Panc1 (cell line): ENCODE measurements at regions not wholly inside any gene's neighbourhood (a gene's known extent, or its start where the extent isn't known, plus 50 kb on each side); places are given as distances from the start of the nearest gene placed in this dataset.

Experiments used
- ATAC-seq: fragments of 200-7000 bp; cut with Tn5 transposase; 2 replicates; pipeline ENCODE4 v1.9.1; 2020; ENCODE audit warnings: mild to moderate bottlenecking, moderate library complexity
- BruUV-seq: library from RNA; stranded (reverse); fragments of 400-500 nt; replicated peaks from 2 replicates; lab custom pipeline; 2021; lab: Mats Ljungman, UMichigan
- CTCF ChIA-PET: fragments of 300-600 bp; sonication (Branson Sonifier 250); formaldehyde crosslinking; loops from one replicate; lab custom pipeline; 2022; ENCODE audit warnings: antibody characterized with exemption; lab: Charles Lee
- POLR2A ChIA-PET: fragments of 300-600 bp; sonication (Branson Sonifier 250); formaldehyde crosslinking; loops from one replicate; lab custom pipeline; 2022; ENCODE audit warnings: antibody characterized with exemption; lab: Charles Lee
- DNase-seq: peaks from one replicate; pipeline ENCODE4 v3.0.0-alpha.2; 2010; ENCODE audit warnings: low read depth, low spot score
- H3K27ac ChIP-seq: 2 replicates; pipeline ENCODE4 v1.5.1; 2011; ENCODE audit warnings: mild to moderate bottlenecking, low read length, inconsistent platforms
- H3K27me3 ChIP-seq: fragments of 200-500 bp; sonication (Bioruptor generic); 2 replicates; pipeline ENCODE4 v1.6.0; 2014; ENCODE audit warnings: low read length, inconsistent platforms; ENCODE audit not compliant: control insufficient read depth, insufficient read depth
- H3K36me3 ChIP-seq: fragments of 200-500 bp; sonication (Bioruptor generic); 2 replicates; pipeline ENCODE4 v1.5.1; 2014; ENCODE audit warnings: inconsistent platforms, mild to moderate bottlenecking, low read length, moderate library complexity; ENCODE audit not compliant: control insufficient read depth, insufficient read depth
- H3K4me1 ChIP-seq: 2 replicates; pipeline ENCODE4 v1.5.1; 2011; ENCODE audit warnings: inconsistent platforms, mild to moderate bottlenecking, low read length, moderate library complexity; ENCODE audit not compliant: control insufficient read depth, insufficient read depth
- H3K4me3 ChIP-seq, 2 experiments: 2 replicates each; pipeline ENCODE4 v1.5.1; 2011 to 2012; ENCODE audit warnings: low read depth in 2 of 2, low read length in 2 of 2, mild to moderate bottlenecking in 2 of 2, inconsistent platforms in 1 of 2, moderate library complexity in 1 of 2
- H3K9me3 ChIP-seq: fragments of 200-500 bp; sonication (Bioruptor generic); 2 replicates; pipeline ENCODE4 v1.5.1; 2014; ENCODE audit warnings: low read depth, mild to moderate bottlenecking, inconsistent platforms, low read length, moderate library complexity; ENCODE audit not compliant: control insufficient read depth, insufficient read depth
- CTCF ChIP-seq: fragments of 450-650 bp; IDR thresholded peaks from 2 replicates; pipeline ENCODE4 v1.5.1; 2017; ENCODE audit warnings: mild to moderate bottlenecking
- POLR2AphosphoS5 ChIP-seq: IDR thresholded peaks from 2 replicates; pipeline ENCODE4 v1.6.1; 2012; ENCODE audit warnings: mild to moderate bottlenecking, low read depth, low read length, moderate library complexity
- REST ChIP-seq, 2 experiments: IDR thresholded peaks; 2 replicates each; pipeline ENCODE4 v1.6.1; 2011 to 2012; ENCODE audit warnings: low read depth in 2 of 2, control low read depth in 1 of 2, low read length in 1 of 2, mild to moderate bottlenecking in 1 of 2, moderate library complexity in 1 of 2; ENCODE audit not compliant: insufficient read depth in 1 of 2
- SIN3A ChIP-seq: IDR thresholded peaks from 2 replicates; pipeline ENCODE4 v1.6.1; 2012; ENCODE audit warnings: low read depth, mild to moderate bottlenecking, low read length, moderate library complexity, borderline replicate concordance; ENCODE audit not compliant: insufficient read depth
- TCF7L2 ChIP-seq: IDR thresholded peaks from 2 replicates; pipeline ENCODE4 v1.6.1; 2011; ENCODE audit warnings: mild to moderate bottlenecking, low read depth, low read length, inconsistent platforms
- in situ Hi-C: cut with HindIII; loops from 2 replicates; pipeline ENCODE4 v1.10.0; 2016; ENCODE audit warnings: low sequenced_read_pairs, low pct_unique_long_range_greater_than_20kb
- intact Hi-C: fragments of 100-400 bp; cut with micrococcal nuclease; formaldehyde crosslinking; loops from one replicate; pipeline ENCODE4 v1.10.0; 2022; ENCODE audit not compliant: unreplicated experiment

- intact Hi-C loops (no loop called here), in situ Hi-C loops (no loop called here)
- no peak overlapping the region for H3K4me3 ChIP-seq
- H3K4me1 ChIP-seq: no peaks in the 10 kb centered on the region
- DNase-seq (no peak), ATAC-seq (no peak)
- TF ChIP-seq TCF7L2: no peak
- ChIA-PET POLR2A (no interaction called here), CTCF (no interaction called here)
- no peak overlapping the region for H3K27ac ChIP-seq
- no peaks in the 10 kb centered on the region for H3K36me3 ChIP-seq
- H3K27me3 ChIP-seq: no peaks in the 10 kb centered on the region
- no peaks in the 10 kb centered on the region for H3K9me3 ChIP-seq
- BruUV-seq: no TSS peak
Observed at GRCh38 chrX:43580621-43581020, 75.5 kb upstream of the MAOA start.

GRCh38 chrX:43581167-43581566 lies 74.9 kb upstream of the MAOA start:
- in situ Hi-C loops: no loop called here
- Histone ChIP-seq H3K27me3 (no peaks in the 10 kb centered on the region), H3K4me3 (no peak overlapping the region), H3K9me3 (no peaks in the 10 kb centered on the region), H3K4me1 (no peaks in the 10 kb centered on the region), H3K36me3 (no peaks in the 10 kb centered on the region), H3K27ac (no peak overlapping the region)
- TF ChIP-seq POLR2AphosphoS5 (no peak), CTCF (no peak), TCF7L2 (no peak), SIN3A (no peak), REST (IDR thresholded peaks at IDR 0.05; ENCODE audit: insufficient read depth in 1 of 2, low read depth in 2 of 2, low read length in 1 of 2) (no peak)
- ATAC-seq (no peak), DNase-seq (no peak)
- intact Hi-C loops: no loop called here
- BruUV-seq: no TSS peak
- ChIA-PET POLR2A (no interaction called here), CTCF (no interaction called here)

- ChIA-PET POLR2A (no interaction called here), CTCF (no interaction called here)
- H3K4me1 ChIP-seq: no peaks in the 10 kb centered on the region
- intact Hi-C loops (no loop called here), in situ Hi-C loops (no loop called here)
- no peaks in the 10 kb centered on the region for H3K36me3 ChIP-seq
- ATAC-seq (no peak), DNase-seq (no peak)
- no peaks in the 10 kb centered on the region for H3K9me3 ChIP-seq
- no peak overlapping the region for H3K4me3 ChIP-seq
- BruUV-seq: no TSS peak
- no peaks in the 10 kb centered on the region for H3K27me3 ChIP-seq
- no peak overlapping the region for H3K27ac ChIP-seq
- TF ChIP-seq TCF7L2: no peak
- no peak for TF ChIP-seq POLR2AphosphoS5
- TF ChIP-seq REST (IDR thresholded peaks at IDR 0.05; ENCODE audit: insufficient read depth in 1 of 2, low read depth in 2 of 2, low read length in 1 of 2): no peak
- no peak for TF ChIP-seq SIN3A
- TF ChIP-seq CTCF: no peak
Observed at GRCh38 chrX:43581888-43582539, 74.1 kb upstream of the MAOA start.
